GM18519 (cell line): ENCODE measurements at regions not wholly inside any gene's neighbourhood (a gene's known extent, or its start where the extent isn't known, plus 50 kb on each side); places are given as distances from the start of the nearest gene placed in this dataset.
"Not testable (repeated sequence)": the region's sequence is repeated elsewhere in the genome, so short reads cannot be mapped to it uniquely, and the experiment has no call there.

Source experiments
- ATAC-seq: cut with Tn5 transposase; IDR thresholded peaks from one replicate; pipeline ENCODE4 v1.9.1; 2021; ENCODE audit warnings: mild to moderate bottlenecking, moderate library complexity; ENCODE audit not compliant: unreplicated experiment, low FRiP score

GRCh38 chr12:84507956-84508850 lies 404.4 kb downstream of the SLC6A15 start:
- peak; percentile 94 for ATAC-seq

GRCh38 chr12:84506282-84506681 lies 406.3 kb downstream of the SLC6A15 start:
- no peak for ATAC-seq

GRCh38 chr12:84502907-84503787 lies 409.5 kb downstream of the SLC6A15 start:
- ATAC-seq = peak; percentile 65

GRCh38 chr12:84502180-84502860 lies 410.3 kb downstream of the SLC6A15 start:
- no peak for ATAC-seq

- ATAC-seq = no peak
These were observed 414.8 kb downstream of the SLC6A15 start for GRCh38 chr12:84497819-84498218.

- ATAC-seq = no peak
These were observed 416.9 kb downstream of the SLC6A15 start for GRCh38 chr12:84495711-84496110.

- no peak for ATAC-seq
These were observed 420.2 kb downstream of the SLC6A15 start for GRCh38 chr12:84492351-84492883.

GRCh38 chr12:84484798-84485197 lies 427.8 kb downstream of the SLC6A15 start:
- ATAC-seq = no peak

GRCh38 chr12:84480803-84481202 lies 431.8 kb downstream of the SLC6A15 start:
- no peak for ATAC-seq

GRCh38 chr12:84470361-84470760 lies 442.2 kb downstream of the SLC6A15 start:
- ATAC-seq = no peak

- ATAC-seq = no peak
These were observed 448.0 kb downstream of the SLC6A15 start for GRCh38 chr12:84464616-84465015.

GRCh38 chr12:84463741-84464495 lies 448.7 kb downstream of the SLC6A15 start:
- ATAC-seq = no peak

- no peak for ATAC-seq
These were observed 457.0 kb downstream of the SLC6A15 start for GRCh38 chr12:84455598-84455997.

- not testable (repeated sequence) for ATAC-seq
These were observed 466.1 kb downstream of the SLC6A15 start for GRCh38 chr12:84446478-84446877.

GRCh38 chr12:84436134-84436533 lies 476.5 kb downstream of the SLC6A15 start:
- no peak for ATAC-seq

- ATAC-seq = no peak
These were observed 476.9 kb downstream of the SLC6A15 start for GRCh38 chr12:84435682-84436081.

GRCh38 chr12:84422340-84422739 lies 490.3 kb downstream of the SLC6A15 start:
- ATAC-seq = no peak

- peak; percentile 47 for ATAC-seq
These were observed 491.5 kb downstream of the SLC6A15 start for GRCh38 chr12:84421103-84421502.

- no peak for ATAC-seq
These were observed 496.0 kb downstream of the SLC6A15 start for GRCh38 chr12:84416626-84417025.

- ATAC-seq = no peak
These were observed 496.7 kb downstream of the SLC6A15 start for GRCh38 chr12:84415946-84416345.
